ENCODE measurements at regions not wholly inside any gene's neighbourhood (a gene's known extent, or its start where the extent isn't known, plus 50 kb on each side); places are given as distances from the start of the nearest gene placed in this dataset.

DNA sequence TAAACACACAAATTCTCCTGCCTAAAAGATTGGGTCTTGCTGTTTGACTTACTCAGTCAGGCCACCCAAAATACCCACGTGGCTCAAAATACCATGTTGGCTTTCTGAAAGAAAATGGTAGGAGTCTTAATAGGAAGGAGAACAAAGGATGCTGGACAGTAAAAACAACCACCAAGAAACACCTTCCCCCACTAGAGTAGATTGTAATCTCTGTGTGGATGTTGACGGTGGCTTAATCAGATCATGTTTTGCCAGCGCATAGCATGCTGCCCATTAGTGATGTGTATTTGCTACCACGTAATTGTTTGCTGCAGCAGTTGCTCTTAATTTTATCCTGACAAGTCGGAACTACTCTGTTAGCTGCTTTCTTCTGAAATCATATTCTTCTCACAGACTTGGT, 1229.3 kb upstream of the SLC10A2 start:
- TF ChIP-seq SPI1 (IDR thresholded peaks at IDR 0.05; ENCODE audit: low read depth, low read length), result no peak
- TF ChIP-seq POU2F2 (IDR thresholded peaks at IDR 0.05; ENCODE audit: low read depth, low read length), result no peak
- no peak for TF ChIP-seq PAX5 (IDR thresholded peaks at IDR 0.05; ENCODE audit: insufficient read depth, low read length, severe bottlenecking)
- no peak for TF ChIP-seq POLR2AphosphoS5 (IDR thresholded peaks at IDR 0.05; ENCODE audit: low read depth, low read length)
- no peak for DNase-seq (ENCODE audit: insufficient read length, low spot score)
- FAIRE-seq, result no peak

DNA sequence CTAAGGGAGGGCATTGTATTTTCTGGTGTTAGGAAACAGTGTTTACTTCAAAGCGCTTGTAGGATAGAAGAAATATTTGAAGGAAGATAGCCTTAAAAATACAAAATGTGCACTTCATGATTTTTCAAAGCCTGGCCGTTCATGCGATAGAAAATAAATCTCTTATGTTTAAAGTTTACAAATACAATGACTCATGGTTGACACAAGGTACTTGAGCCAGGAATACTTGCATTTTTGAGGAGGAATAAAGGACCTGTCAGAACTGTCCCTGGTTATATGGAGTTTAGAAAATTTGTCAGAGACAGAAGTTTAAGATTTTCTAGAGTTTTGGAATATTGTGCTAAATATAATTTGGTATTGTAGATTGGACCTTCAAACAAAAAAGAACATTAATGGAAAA, 1223.2 kb upstream of the SLC10A2 start:
- FAIRE-seq (no peak), DNase-seq (ENCODE audit: insufficient read length, low spot score) (no peak)
- no peak for TF ChIP-seq PAX5 (IDR thresholded peaks at IDR 0.05; ENCODE audit: insufficient read depth, low read length, severe bottlenecking)
- no peak for TF ChIP-seq POU2F2 (IDR thresholded peaks at IDR 0.05; ENCODE audit: low read depth, low read length)
- no peak for TF ChIP-seq POLR2A (IDR thresholded peaks at IDR 0.05; ENCODE audit: low read depth, low read length)
- TF ChIP-seq SPI1 (IDR thresholded peaks at IDR 0.05; ENCODE audit: low read depth, low read length), result no peak
- TF ChIP-seq POLR2AphosphoS5 (IDR thresholded peaks at IDR 0.05; ENCODE audit: low read depth, low read length), result no peak
- TF ChIP-seq TAF1 (IDR thresholded peaks at IDR 0.05; ENCODE audit: low read depth, low read length), result no peak

DNA sequence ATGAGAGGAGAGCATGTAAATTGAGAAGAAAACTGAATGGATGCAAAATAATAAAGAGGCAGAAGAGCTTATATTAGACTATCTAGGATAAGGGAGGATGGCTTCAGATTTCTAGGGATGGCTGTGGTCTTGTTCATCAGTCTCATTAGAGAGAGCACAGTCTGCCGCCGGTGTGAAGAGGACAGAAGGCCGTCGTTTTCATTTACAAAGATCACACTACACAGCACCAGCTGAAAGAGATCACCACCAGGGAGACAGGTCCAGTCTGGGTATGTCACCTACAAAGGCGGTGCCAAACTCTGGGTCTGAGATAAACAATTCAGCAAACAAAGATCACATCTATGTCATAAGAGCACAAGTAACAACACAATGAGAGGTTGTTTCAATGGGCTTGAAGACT, 1222.3 kb upstream of the SLC10A2 start:
- TF ChIP-seq POLR2AphosphoS5 (IDR thresholded peaks at IDR 0.05; ENCODE audit: low read depth, low read length) (no peak), TAF1 (IDR thresholded peaks at IDR 0.05; ENCODE audit: low read depth, low read length) (no peak), SPI1 (IDR thresholded peaks at IDR 0.05; ENCODE audit: low read depth, low read length) (no peak), POU2F2 (IDR thresholded peaks at IDR 0.05; ENCODE audit: low read depth, low read length) (no peak), PAX5 (IDR thresholded peaks at IDR 0.05; ENCODE audit: insufficient read depth, low read length, severe bottlenecking) (no peak)
- no peak for DNase-seq (ENCODE audit: insufficient read length, low spot score)
- no peak for FAIRE-seq

DNA sequence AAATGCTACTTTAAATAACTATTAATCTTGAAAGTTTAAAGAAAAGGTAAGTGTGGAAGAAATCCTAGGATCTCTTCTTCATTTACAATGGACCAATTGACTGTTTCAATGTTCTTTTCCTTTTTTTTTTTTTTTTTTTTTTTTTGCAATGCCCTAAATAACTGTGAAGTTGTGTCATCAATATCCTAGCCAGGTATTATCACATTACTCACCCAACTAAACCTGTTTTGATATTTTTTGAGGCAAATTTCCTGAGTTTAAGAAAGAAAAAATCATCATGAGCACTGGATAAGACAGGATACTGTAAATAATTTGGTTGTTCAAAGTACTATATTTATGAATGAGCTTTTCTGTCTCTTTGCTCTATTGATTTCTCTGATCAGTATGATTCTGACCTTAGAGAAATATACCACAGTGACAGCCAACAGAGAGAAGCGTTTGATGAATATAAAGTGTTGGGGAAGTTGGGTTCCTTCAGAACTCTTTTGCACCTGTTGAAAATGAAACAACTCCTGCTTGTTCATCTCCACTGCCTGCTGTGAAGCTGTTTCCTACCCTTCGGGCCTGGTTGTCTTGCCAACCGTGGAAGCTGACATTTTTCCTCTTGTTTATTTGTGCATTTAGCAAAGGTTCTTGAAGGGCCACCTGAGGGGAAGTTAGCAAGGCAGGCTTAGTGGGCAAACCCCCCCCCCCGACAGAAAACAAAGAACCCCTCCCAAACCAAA, 1220.5 kb upstream of the SLC10A2 start:
- DNase-seq (ENCODE audit: insufficient read length, low spot score), result no peak
- FAIRE-seq, result no peak
- TF ChIP-seq PAX5 (IDR thresholded peaks at IDR 0.05; ENCODE audit: insufficient read depth, low read length, severe bottlenecking) (no peak), POU2F2 (IDR thresholded peaks at IDR 0.05; ENCODE audit: low read depth, low read length) (no peak), SPI1 (IDR thresholded peaks at IDR 0.05; ENCODE audit: low read depth, low read length) (no peak), POLR2AphosphoS5 (IDR thresholded peaks at IDR 0.05; ENCODE audit: low read depth, low read length) (no peak), POLR2A (IDR thresholded peaks at IDR 0.05; ENCODE audit: low read depth, low read length) (no peak), TAF1 (IDR thresholded peaks at IDR 0.05; ENCODE audit: low read depth, low read length) (no peak)

DNA sequence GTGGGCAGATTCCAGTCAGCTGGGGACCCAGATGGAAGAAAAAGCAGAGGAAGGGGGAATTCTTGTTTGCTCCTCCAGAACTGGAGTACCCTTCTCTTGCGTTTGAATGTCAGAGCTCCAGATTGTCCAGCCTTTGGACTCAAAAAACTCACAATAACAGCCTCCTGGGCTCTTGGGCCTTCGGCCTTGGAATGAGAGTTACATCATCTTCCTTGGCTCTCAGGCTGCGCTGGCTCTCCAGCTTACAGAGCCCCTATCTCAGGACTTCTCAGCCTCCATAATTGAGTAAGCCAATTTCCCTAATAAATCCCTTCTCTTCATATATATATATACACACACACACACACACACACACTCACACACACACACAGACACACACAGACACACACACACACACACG, 1215.7 kb upstream of the SLC10A2 start:
- no peak for FAIRE-seq

DNA sequence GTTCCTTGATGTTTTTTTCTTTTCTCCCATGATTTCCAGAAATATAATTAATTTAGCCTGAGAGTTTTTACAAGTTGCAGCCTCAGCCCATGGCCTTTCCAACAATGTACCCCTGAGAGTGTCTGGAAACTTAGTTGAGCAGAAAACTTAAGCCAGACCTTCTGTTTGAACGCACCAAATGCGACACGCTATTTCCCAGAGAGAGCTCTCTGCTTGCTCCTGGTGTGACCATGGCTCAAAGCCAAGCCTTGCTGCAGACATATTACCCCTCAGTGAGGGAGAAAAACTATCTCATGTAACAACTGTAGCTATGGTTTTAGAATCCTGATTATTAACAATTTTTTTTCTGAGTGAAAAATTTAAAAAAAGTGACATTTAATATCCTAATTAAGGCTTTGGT, 1204.5 kb upstream of the SLC10A2 start:
- DNase-seq (ENCODE audit: insufficient read length, low spot score) (no peak), FAIRE-seq (no peak)
- TF ChIP-seq TAF1 (IDR thresholded peaks at IDR 0.05; ENCODE audit: low read depth, low read length) (no peak), POLR2A (IDR thresholded peaks at IDR 0.05; ENCODE audit: low read depth, low read length) (no peak)

More for the DNA sequence above, 1215.7 kb upstream of the SLC10A2 start:
- no peak for DNase-seq (ENCODE audit: insufficient read length, low spot score)
- TF ChIP-seq PAX5 (IDR thresholded peaks at IDR 0.05; ENCODE audit: insufficient read depth, low read length, severe bottlenecking) (no peak), POLR2AphosphoS5 (IDR thresholded peaks at IDR 0.05; ENCODE audit: low read depth, low read length) (no peak), POU2F2 (IDR thresholded peaks at IDR 0.05; ENCODE audit: low read depth, low read length) (no peak), SPI1 (IDR thresholded peaks at IDR 0.05; ENCODE audit: low read depth, low read length) (no peak), POLR2A (IDR thresholded peaks at IDR 0.05; ENCODE audit: low read depth, low read length) (no peak), TAF1 (IDR thresholded peaks at IDR 0.05; ENCODE audit: low read depth, low read length) (no peak)

DNA sequence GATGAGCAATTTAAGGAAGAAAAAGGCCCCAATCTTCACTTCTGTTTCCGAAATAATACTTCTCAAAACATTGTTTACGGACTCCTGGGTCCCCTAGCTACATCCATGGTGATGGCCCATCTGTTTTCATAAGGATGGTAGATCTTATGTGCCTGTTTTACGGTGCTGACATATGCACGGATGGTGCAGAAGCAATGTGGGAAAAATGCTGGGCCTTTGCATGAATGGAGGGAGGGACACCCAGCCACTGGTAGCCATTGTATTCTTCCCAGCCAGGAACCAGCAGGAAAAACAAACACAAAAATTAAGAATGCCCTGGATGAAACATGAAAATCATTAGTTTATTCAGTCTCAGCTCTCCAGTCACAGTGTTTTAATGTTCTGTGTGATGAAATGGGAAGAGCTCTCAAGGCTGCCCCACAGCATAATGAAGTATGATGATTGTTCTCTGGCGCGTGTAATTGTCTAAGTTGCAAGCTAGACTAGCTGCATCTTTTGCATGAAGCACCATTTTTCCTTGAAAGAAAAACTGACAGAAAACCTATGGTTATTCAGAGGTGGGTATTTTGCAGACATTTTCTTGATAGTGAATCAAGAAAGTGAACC, 1201.1 kb upstream of the SLC10A2 start:
- DNase-seq (ENCODE audit: insufficient read length, low spot score), result no peak
- no peak for FAIRE-seq
- TF ChIP-seq POLR2AphosphoS5 (IDR thresholded peaks at IDR 0.05; ENCODE audit: low read depth, low read length) (no peak), TAF1 (IDR thresholded peaks at IDR 0.05; ENCODE audit: low read depth, low read length) (no peak), POU2F2 (IDR thresholded peaks at IDR 0.05; ENCODE audit: low read depth, low read length) (no peak), PAX5 (IDR thresholded peaks at IDR 0.05; ENCODE audit: insufficient read depth, low read length, severe bottlenecking) (no peak), POLR2A (IDR thresholded peaks at IDR 0.05; ENCODE audit: low read depth, low read length) (no peak), SPI1 (IDR thresholded peaks at IDR 0.05; ENCODE audit: low read depth, low read length) (no peak)

DNA sequence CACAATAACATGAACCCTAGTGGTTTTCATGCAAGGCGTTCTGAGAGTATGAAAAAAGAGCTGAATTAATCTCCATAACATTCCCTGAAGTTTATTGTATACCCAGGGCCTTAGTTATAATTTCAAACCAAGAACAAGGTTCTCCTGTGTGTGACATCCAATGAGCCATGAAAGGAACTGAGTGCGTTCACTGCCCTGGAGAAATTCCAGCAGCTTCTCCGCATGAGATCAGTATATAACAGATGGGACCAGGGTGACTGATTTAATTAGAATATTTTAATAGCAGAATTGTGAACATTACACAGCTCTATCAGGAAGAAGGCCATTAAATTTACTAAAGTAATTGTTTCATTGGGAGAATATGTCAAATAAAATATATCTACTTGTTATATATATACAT, 1190.5 kb upstream of the SLC10A2 start:
- TF ChIP-seq PAX5 (IDR thresholded peaks at IDR 0.05; ENCODE audit: insufficient read depth, low read length, severe bottlenecking), result no peak
- TF ChIP-seq POLR2AphosphoS5 (IDR thresholded peaks at IDR 0.05; ENCODE audit: low read depth, low read length), result no peak
- TF ChIP-seq POU2F2 (IDR thresholded peaks at IDR 0.05; ENCODE audit: low read depth, low read length), result no peak
- no peak for TF ChIP-seq SPI1 (IDR thresholded peaks at IDR 0.05; ENCODE audit: low read depth, low read length)
- no peak for TF ChIP-seq TAF1 (IDR thresholded peaks at IDR 0.05; ENCODE audit: low read depth, low read length)
- TF ChIP-seq POLR2A (IDR thresholded peaks at IDR 0.05; ENCODE audit: low read depth, low read length), result no peak
- FAIRE-seq (no peak), DNase-seq (ENCODE audit: insufficient read length, low spot score) (no peak)

DNA sequence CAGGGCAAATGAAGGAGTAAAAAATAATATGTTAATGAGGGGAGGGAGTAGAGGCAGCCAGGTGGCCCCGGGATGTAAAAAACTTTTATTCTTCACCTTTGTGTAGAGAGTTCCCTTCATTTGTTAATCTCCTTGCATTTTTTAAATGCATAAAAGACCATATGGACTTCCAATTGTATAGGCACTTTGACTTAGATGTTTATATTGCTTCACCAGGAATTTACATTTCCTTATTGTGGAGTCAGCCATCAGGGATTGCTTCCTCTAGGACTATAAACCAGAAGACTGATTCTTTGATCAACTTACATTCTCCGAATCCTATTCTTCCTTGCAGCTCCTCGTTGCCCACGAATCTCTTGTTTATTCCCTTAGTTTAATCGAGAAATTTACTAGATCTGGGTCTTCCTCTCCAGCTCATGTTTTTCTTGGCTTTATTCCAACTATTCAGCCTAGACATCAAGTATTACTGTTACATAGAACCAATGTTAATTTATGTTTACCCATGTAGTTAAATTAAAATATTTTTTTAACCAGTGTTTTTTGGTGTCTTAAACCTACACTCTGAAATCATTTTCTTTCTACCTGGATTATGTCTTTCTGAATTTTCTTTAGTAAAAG, 1187.0 kb upstream of the SLC10A2 start:
- FAIRE-seq (no peak), DNase-seq (ENCODE audit: insufficient read length, low spot score) (no peak)
- TF ChIP-seq TAF1 (IDR thresholded peaks at IDR 0.05; ENCODE audit: low read depth, low read length) (no peak), POLR2AphosphoS5 (IDR thresholded peaks at IDR 0.05; ENCODE audit: low read depth, low read length) (no peak), SPI1 (IDR thresholded peaks at IDR 0.05; ENCODE audit: low read depth, low read length) (no peak), PAX5 (IDR thresholded peaks at IDR 0.05; ENCODE audit: insufficient read depth, low read length, severe bottlenecking) (no peak), POLR2A (IDR thresholded peaks at IDR 0.05; ENCODE audit: low read depth, low read length) (no peak), POU2F2 (IDR thresholded peaks at IDR 0.05; ENCODE audit: low read depth, low read length) (no peak)

Data from GM12891 (cell line).